ENCODE measurements at regions not wholly inside any gene's neighbourhood (a gene's known extent, or its start where the extent isn't known, plus 50 kb on each side); places are given as distances from the start of the nearest gene placed in this dataset.
"Not testable (repeated sequence)": the region's sequence is repeated elsewhere in the genome, so short reads cannot be mapped to it uniquely, and the experiment has no call there.

- H3K27ac ChIP-seq: no peak overlapping the region
- no peak for TF ChIP-seq CTCF (conservative IDR thresholded peaks at IDR 0.05)
- TF ChIP-seq ZFX (IDR thresholded peaks at IDR 0.05): no peak
Measured at GRCh38 chr6:56730663-56731529, 88.2 kb upstream of the DST start.

GRCh38 chr6:56729719-56730118, 87.0 kb upstream of the DST start:
- no peak overlapping the region for H3K27ac ChIP-seq
- TF ChIP-seq ZFX (IDR thresholded peaks at IDR 0.05) (no peak), CTCF (conservative IDR thresholded peaks at IDR 0.05) (no peak)

- H3K27ac ChIP-seq: not testable (repeated sequence)
Measured at GRCh38 chr6:56729166-56729565, 86.5 kb upstream of the DST start.

GRCh38 chr6:56727097-56727850, 84.6 kb upstream of the DST start:
- TF ChIP-seq CTCF (conservative IDR thresholded peaks at IDR 0.05) (no peak), ZFX (IDR thresholded peaks at IDR 0.05) (no peak)
- no peak overlapping the region for H3K27ac ChIP-seq

- no peak for TF ChIP-seq ZFX (IDR thresholded peaks at IDR 0.05)
- no peak for TF ChIP-seq CTCF (conservative IDR thresholded peaks at IDR 0.05)
- H3K27ac ChIP-seq: no peak overlapping the region
Measured at GRCh38 chr6:56725254-56725653, 82.6 kb upstream of the DST start.

GRCh38 chr6:56724455-56724854, 81.8 kb upstream of the DST start:
- TF ChIP-seq CTCF (conservative IDR thresholded peaks at IDR 0.05) (no peak), ZFX (IDR thresholded peaks at IDR 0.05) (no peak)
- no peak overlapping the region for H3K27ac ChIP-seq

- TF ChIP-seq CTCF (conservative IDR thresholded peaks at IDR 0.05) (no peak), ZFX (IDR thresholded peaks at IDR 0.05) (no peak)
- H3K27ac ChIP-seq: no peak overlapping the region
Measured at GRCh38 chr6:56720882-56721281, 78.2 kb upstream of the DST start.

- H3K27ac ChIP-seq: not testable (repeated sequence)
Measured at GRCh38 chr6:56720202-56720601, 77.5 kb upstream of the DST start.

- not testable (repeated sequence) for H3K27ac ChIP-seq
Measured at GRCh38 chr6:56719315-56720058, 76.8 kb upstream of the DST start.
